ENCODE measurements at regions not wholly inside any gene's neighbourhood (a gene's known extent, or its start where the extent isn't known, plus 50 kb on each side); places are given as distances from the start of the nearest gene placed in this dataset.

DNA sequence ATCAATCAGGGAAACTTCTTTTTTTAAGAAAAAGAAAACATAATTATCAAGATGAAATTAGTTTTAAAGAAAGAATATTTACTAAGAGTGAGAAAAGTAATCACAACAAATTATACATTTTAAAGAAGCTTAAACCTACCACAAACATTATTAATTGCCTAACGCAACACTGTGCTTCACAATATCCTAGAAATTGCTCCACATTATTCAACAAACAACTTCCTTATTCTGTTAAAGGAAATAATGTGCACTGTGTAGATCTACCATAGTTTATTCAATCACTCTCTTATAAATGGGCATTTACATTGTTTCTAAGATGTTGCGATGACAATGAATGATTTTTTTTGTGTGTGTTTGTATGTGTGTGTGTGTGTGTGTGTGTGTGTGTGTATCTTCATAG is 525.9 kb upstream of the KCNMB2 start:
- TF ChIP-seq, protein P1, sequence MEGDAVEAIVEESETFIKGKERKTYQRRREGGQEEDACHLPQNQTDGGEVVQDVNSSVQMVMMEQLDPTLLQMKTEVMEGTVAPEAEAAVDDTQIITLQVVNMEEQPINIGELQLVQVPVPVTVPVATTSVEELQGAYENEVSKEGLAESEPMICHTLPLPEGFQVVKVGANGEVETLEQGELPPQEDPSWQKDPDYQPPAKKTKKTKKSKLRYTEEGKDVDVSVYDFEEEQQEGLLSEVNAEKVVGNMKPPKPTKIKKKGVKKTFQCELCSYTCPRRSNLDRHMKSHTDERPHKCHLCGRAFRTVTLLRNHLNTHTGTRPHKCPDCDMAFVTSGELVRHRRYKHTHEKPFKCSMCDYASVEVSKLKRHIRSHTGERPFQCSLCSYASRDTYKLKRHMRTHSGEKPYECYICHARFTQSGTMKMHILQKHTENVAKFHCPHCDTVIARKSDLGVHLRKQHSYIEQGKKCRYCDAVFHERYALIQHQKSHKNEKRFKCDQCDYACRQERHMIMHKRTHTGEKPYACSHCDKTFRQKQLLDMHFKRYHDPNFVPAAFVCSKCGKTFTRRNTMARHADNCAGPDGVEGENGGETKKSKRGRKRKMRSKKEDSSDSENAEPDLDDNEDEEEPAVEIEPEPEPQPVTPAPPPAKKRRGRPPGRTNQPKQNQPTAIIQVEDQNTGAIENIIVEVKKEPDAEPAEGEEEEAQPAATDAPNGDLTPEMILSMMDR (IDR thresholded peaks at IDR 0.05; ENCODE audit: low read length), result no peak
- TF ChIP-seq EZH2 (optimal IDR thresholded peaks at IDR 0.05; ENCODE audit: low read depth, low read length), result no peak
- TF ChIP-seq EZH2phosphoT487 (IDR thresholded peaks at IDR 0.05; ENCODE audit: low read length), result no peak

Data from MM.1S (cell line).